ENCODE measurements at regions not wholly inside any gene's neighbourhood (a gene's known extent, or its start where the extent isn't known, plus 50 kb on each side); places are given as distances from the start of the nearest gene placed in this dataset.

DNA sequence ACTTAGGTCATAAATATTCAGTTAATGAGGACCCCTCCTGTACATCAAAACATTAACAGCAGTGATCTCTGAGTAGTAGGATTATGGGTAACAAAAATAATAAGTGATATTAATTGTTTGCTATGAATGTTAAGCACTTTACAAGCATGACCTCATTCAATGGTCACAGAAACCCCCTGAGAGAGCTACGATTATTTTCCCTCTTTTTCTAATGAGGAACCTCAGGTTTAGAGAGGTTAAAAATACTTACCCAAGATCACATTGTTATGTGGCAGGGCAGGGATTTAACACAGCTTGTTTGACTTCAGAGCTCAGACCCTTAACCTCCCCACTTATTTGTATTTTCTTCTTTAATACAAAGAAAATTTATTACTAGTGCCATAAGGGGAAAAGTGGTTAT, 228.2 kb downstream of the TBL1XR1 start:
- Mint-ChIP-seq H3K4me1 (peaks cover 0 to 3% (median 0%) of the 10 kb centered on the region in 3 donors), H3K27me3 (peaks cover 3% of the 10 kb centered on the region), H3K4me3 (no peak overlapping the region), H3K9me3 (no peaks in the 10 kb centered on the region), H3K36me3 (no peaks in the 10 kb centered on the region), H3K27ac (no peak overlapping the region)

- Mint-ChIP-seq H3K4me1 (peaks cover 0 to 3% (median 0%) of the 10 kb centered on the region in 3 donors), H3K9me3 (no peaks in the 10 kb centered on the region), H3K4me3 (no peak overlapping the region), H3K27me3 (peaks cover 3% of the 10 kb centered on the region), H3K27ac (no peak overlapping the region), H3K36me3 (no peaks in the 10 kb centered on the region)
Measured at GRCh38 chr3:176968631-176969030, 228.7 kb downstream of the TBL1XR1 start.

DNA sequence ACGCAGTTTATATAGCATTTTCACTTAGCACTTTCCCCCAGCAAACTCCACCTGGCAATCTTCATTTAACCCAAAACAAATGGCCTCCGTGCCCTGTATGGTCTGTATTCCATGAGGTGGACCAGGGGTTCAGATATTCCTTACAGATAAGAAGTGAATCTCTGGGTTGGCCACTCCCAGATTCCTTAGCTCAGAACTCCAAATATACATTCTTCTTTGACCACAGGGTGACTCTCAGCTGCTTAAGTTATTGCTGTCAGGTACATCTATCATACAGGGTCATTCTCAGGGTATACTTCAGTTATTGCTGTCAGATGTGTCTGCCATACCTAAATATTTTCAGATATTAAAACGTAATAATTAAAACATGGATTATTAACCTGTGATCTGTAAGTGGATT, 229.8 kb downstream of the TBL1XR1 start:
- Mint-ChIP-seq H3K36me3 (no peaks in the 10 kb centered on the region), H3K27ac (no peak overlapping the region), H3K9me3 (no peaks in the 10 kb centered on the region), H3K4me3 (no peak overlapping the region), H3K27me3 (peaks cover 4% of the 10 kb centered on the region), H3K4me1 (peaks cover 0 to 3% (median 0%) of the 10 kb centered on the region in 3 donors)

DNA sequence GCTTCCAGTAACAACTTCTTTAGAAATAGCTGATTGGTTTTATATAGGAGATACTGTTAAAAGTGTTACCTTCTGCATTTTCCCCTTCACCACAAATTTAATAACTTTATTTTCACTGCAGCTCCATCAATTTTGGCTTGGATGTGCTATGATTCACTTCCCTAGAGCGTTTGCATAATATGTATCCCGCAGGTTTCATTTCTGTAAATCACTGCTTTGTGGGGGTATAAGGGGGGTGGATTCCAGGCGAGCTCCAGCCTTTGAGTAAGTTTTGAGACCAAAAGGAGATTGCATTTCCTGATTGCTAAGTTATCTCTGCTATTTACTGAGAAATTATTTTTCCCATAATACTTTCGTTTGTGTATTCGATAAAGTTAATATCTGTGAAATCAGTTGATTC, 232.6 kb downstream of the TBL1XR1 start:
- peaks cover 13% of the 10 kb centered on the region for H3K27me3 Mint-ChIP-seq
- H3K9me3 Mint-ChIP-seq: peaks cover 0 to 2% (median 0%) of the 10 kb centered on the region in 3 donors
- H3K36me3 Mint-ChIP-seq: no peaks in the 10 kb centered on the region
- H3K4me1 Mint-ChIP-seq: peaks cover 0 to 3% (median 0%) of the 10 kb centered on the region in 3 donors
- no peak overlapping the region for H3K27ac Mint-ChIP-seq
- H3K4me3 Mint-ChIP-seq: no peak overlapping the region

- Mint-ChIP-seq H3K4me1 (peaks cover 0 to 3% (median 0%) of the 10 kb centered on the region in 3 donors), H3K27ac (no peak overlapping the region), H3K4me3 (no peak overlapping the region), H3K9me3 (peaks cover 0 to 2% (median 0%) of the 10 kb centered on the region in 3 donors), H3K27me3 (peaks cover 13% of the 10 kb centered on the region), H3K36me3 (no peaks in the 10 kb centered on the region)
Measured at GRCh38 chr3:176961916-176962315, 235.4 kb downstream of the TBL1XR1 start.

- H3K9me3 Mint-ChIP-seq: peaks cover 0 to 2% (median 0%) of the 10 kb centered on the region in 3 donors
Measured at GRCh38 chr3:176959867-176960266, 237.4 kb downstream of the TBL1XR1 start.

GRCh38 chr3:176958560-176958959, 238.7 kb downstream of the TBL1XR1 start:
- Mint-ChIP-seq H3K27ac (no peak overlapping the region), H3K27me3 (peaks cover 10% of the 10 kb centered on the region), H3K4me3 (no peak overlapping the region), H3K4me1 (no peaks in the 10 kb centered on the region), H3K9me3 (peaks cover 0 to 2% (median 0%) of the 10 kb centered on the region in 3 donors), H3K36me3 (no peaks in the 10 kb centered on the region)

More at GRCh38 chr3:176959867-176960266, 237.4 kb downstream of the TBL1XR1 start:
- Mint-ChIP-seq H3K4me3 (no peak overlapping the region), H3K4me1 (peaks cover 0 to under 1% (median 0%) of the 10 kb centered on the region in 3 donors), H3K27me3 (peaks cover 11% of the 10 kb centered on the region), H3K27ac (no peak overlapping the region), H3K36me3 (no peaks in the 10 kb centered on the region)

DNA sequence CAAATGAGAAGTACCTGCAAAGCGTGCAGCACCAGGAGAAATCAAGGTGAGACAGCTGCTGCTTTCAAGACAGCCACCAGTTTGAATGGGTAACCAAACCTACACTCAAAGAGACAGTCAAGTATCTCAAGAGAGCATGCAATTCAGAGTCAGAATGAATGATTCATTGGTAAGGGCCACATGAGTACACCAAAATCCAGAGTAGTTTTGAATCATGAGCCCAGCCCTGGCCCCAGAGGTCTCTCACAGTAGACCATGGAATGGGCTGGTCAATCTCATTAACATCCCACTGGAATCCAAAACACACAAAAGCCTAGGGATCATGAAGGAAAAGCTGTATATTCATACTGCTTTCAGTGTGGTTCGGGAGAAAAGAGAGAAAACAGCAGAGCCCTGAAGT, 242.8 kb downstream of the TBL1XR1 start:
- no peaks in the 10 kb centered on the region for H3K27me3 Mint-ChIP-seq
- H3K9me3 Mint-ChIP-seq: no peaks in the 10 kb centered on the region
- H3K4me1 Mint-ChIP-seq: no peaks in the 10 kb centered on the region
- no peaks in the 10 kb centered on the region for H3K36me3 Mint-ChIP-seq
- no peak overlapping the region for H3K27ac Mint-ChIP-seq
- no peak overlapping the region for H3K4me3 Mint-ChIP-seq

GRCh38 chr3:176953106-176954060, 243.9 kb downstream of the TBL1XR1 start:
- no peaks in the 10 kb centered on the region for H3K36me3 Mint-ChIP-seq
- H3K9me3 Mint-ChIP-seq: no peaks in the 10 kb centered on the region
- H3K4me3 Mint-ChIP-seq: no peak overlapping the region
- H3K27me3 Mint-ChIP-seq: no peaks in the 10 kb centered on the region
- no peaks in the 10 kb centered on the region for H3K4me1 Mint-ChIP-seq
- H3K27ac Mint-ChIP-seq: peak overlapping the region in 1 of 3 donors; percentile 29

- H3K9me3 Mint-ChIP-seq: no peaks in the 10 kb centered on the region
- no peaks in the 10 kb centered on the region for H3K27me3 Mint-ChIP-seq
- no peaks in the 10 kb centered on the region for H3K36me3 Mint-ChIP-seq
- no peak overlapping the region for H3K4me3 Mint-ChIP-seq
- peak overlapping the region in 1 of 3 donors; percentile 68 for H3K27ac Mint-ChIP-seq
- no peaks in the 10 kb centered on the region for H3K4me1 Mint-ChIP-seq
Measured at GRCh38 chr3:176951586-176952292, 245.5 kb downstream of the TBL1XR1 start.

DNA sequence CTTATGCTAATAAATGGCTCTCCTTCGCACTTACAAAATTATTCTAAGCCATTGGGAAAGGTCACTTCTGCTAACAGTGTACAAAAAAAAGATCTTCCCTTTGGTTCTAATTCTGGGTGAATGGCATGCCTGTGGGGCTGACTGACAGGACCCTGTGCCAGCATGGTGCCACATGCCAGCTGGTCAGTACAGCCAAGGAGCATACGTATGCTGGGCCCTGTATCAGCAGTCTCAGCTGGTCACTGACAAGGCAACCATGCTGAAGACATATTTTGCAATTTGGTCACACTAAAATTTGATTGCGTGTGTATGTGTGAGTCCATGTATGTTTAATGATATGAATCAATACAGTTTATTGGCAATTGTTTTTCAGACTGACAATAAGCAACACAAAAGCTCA, 246.1 kb downstream of the TBL1XR1 start:
- Mint-ChIP-seq H3K27ac (no peak overlapping the region), H3K27me3 (no peaks in the 10 kb centered on the region), H3K4me3 (no peak overlapping the region), H3K9me3 (no peaks in the 10 kb centered on the region), H3K36me3 (no peaks in the 10 kb centered on the region), H3K4me1 (no peaks in the 10 kb centered on the region)

DNA sequence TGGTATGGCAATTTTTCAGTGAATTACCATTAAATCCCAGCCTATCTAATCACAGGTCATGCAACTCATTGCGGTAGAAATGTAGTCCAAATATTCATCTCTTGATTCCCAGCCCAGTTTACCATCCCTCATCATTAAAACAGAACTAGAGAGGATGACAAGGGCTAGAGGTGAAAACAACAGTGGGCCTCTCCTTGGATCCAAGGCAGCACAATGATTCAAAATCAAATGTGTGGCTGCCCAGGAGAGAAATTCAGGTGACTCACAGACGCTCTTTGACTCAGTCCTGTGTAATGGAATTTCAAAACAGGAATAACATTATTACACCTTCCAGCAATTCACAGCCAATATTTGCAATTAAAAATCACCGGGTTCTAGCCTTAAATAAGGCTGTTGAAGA, 246.5 kb downstream of the TBL1XR1 start:
- Mint-ChIP-seq H3K4me3 (no peak overlapping the region), H3K4me1 (no peaks in the 10 kb centered on the region), H3K36me3 (no peaks in the 10 kb centered on the region), H3K27ac (no peak overlapping the region), H3K27me3 (no peaks in the 10 kb centered on the region), H3K9me3 (no peaks in the 10 kb centered on the region)

DNA sequence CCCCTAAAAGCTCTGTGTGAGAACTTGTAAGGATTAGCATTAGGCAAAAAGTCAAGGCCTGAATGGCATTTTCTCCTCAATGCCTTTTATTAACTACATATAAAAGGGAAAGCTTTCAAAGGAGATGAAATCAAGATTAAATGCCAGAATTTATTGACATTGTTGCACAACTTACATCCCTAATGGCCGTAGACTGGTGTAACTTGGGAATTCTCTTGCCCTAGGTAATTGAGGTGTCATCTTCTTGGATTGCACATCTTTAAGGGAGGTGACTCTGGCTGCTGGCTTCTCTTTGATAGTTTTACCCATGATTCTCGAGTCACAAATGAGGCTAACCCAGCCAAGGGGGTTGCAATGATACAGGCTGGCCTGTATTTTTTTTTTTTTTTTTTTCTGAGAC, 249.1 kb downstream of the TBL1XR1 start:
- no peak overlapping the region for H3K4me3 Mint-ChIP-seq
- no peaks in the 10 kb centered on the region for H3K36me3 Mint-ChIP-seq
- H3K27me3 Mint-ChIP-seq: no peaks in the 10 kb centered on the region
- no peak overlapping the region for H3K27ac Mint-ChIP-seq
- no peaks in the 10 kb centered on the region for H3K9me3 Mint-ChIP-seq
- H3K4me1 Mint-ChIP-seq: no peaks in the 10 kb centered on the region

- H3K9me3 Mint-ChIP-seq: no peaks in the 10 kb centered on the region
- H3K36me3 Mint-ChIP-seq: no peaks in the 10 kb centered on the region
- H3K4me1 Mint-ChIP-seq: no peaks in the 10 kb centered on the region
- H3K4me3 Mint-ChIP-seq: no peak overlapping the region
- no peak overlapping the region for H3K27ac Mint-ChIP-seq
- H3K27me3 Mint-ChIP-seq: peaks cover 3% of the 10 kb centered on the region
Measured at GRCh38 chr3:176946202-176946601, 251.1 kb downstream of the TBL1XR1 start.

GRCh38 chr3:176942305-176942704, 255.0 kb downstream of the TBL1XR1 start:
- no peaks in the 10 kb centered on the region for H3K4me1 Mint-ChIP-seq
- H3K36me3 Mint-ChIP-seq: no peaks in the 10 kb centered on the region
- H3K9me3 Mint-ChIP-seq: no peaks in the 10 kb centered on the region
- H3K27ac Mint-ChIP-seq: no peak overlapping the region
- no peak overlapping the region for H3K4me3 Mint-ChIP-seq
- H3K27me3 Mint-ChIP-seq: peaks cover 3% of the 10 kb centered on the region
